ENCODE measurements at regions not wholly inside any gene's neighbourhood (a gene's known extent, or its start where the extent isn't known, plus 50 kb on each side); places are given as distances from the start of the nearest gene placed in this dataset.

GRCh38 chr2:137806068-137806805 is 158.0 kb upstream of the HNMT start:
- Histone ChIP-seq H3K9me3 (no peaks in the 10 kb centered on the region), H3K27ac (no peak overlapping the region), H3K4me3 (no peak overlapping the region), H3K27me3 (peaks cover 0 to 3% of the 10 kb centered on the region in 2 donors), H3K36me3 (no peaks in the 10 kb centered on the region), H3K4me1 (no peaks in the 10 kb centered on the region)
- intact Hi-C loops (cut with DNase I; ENCODE audit: low total_unique reads), result no loop called here
- no peak for DNase-seq
- no peak for TF ChIP-seq CTCF (IDR thresholded peaks at IDR 0.05)

GRCh38 chr2:137809252-137809651 is 155.0 kb upstream of the HNMT start:
- Histone ChIP-seq H3K4me1 (no peaks in the 10 kb centered on the region), H3K9me3 (no peaks in the 10 kb centered on the region), H3K36me3 (no peaks in the 10 kb centered on the region), H3K27ac (no peak overlapping the region), H3K4me3 (no peak overlapping the region), H3K27me3 (peaks cover 0 to 3% of the 10 kb centered on the region in 2 donors)
- intact Hi-C loops (cut with DNase I; ENCODE audit: low total_unique reads), result no loop called here
- no peak for TF ChIP-seq CTCF (IDR thresholded peaks at IDR 0.05)
- no peak for DNase-seq

DNA sequence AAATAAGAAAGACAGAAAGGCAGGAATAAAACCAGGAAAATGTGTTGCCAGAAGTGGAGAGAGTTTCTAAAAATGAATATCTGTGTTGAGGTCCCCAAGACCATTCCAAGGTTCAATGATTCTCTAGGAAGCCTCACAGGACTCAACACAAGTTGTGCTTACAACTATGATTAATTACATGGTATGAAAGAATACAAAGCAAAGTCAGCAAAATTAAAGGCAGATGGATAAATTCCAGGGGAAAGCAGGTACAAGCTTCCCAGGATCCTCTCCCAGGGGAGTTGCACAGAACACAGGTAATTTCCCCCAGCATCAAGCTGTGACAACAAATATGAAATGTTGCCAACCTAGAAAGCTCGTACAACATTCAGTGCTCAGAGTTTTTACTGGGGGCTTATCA is 154.4 kb upstream of the HNMT start:
- TF ChIP-seq CTCF (IDR thresholded peaks at IDR 0.05), result no peak
- Histone ChIP-seq H3K9me3 (no peaks in the 10 kb centered on the region), H3K36me3 (no peaks in the 10 kb centered on the region), H3K27ac (no peak overlapping the region), H3K27me3 (peaks cover 0 to 3% of the 10 kb centered on the region in 2 donors), H3K4me3 (no peak overlapping the region), H3K4me1 (no peaks in the 10 kb centered on the region)
- intact Hi-C loops (cut with DNase I; ENCODE audit: low total_unique reads), result no loop called here
- no peak for DNase-seq

DNA sequence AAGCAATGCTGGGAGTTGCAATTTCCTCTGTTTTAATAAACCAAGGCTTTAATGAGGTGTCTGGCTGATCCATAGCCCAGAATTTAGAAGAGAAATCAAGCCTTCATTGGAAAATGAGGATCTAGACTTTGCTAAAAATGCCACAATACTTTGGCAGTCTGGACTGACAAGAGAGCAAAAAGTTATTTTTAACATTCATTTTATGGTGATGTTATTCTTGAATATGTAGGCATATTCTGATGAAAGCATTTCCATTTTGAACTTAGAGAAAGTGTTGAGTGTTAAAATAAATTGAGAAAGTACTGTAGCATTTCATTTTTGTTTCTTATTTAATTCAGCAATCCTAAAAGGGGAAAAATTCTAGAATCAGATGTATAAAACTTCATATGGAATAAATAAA is 151.8 kb upstream of the HNMT start:
- Histone ChIP-seq H3K4me3 (no peak overlapping the region), H3K9me3 (no peaks in the 10 kb centered on the region), H3K4me1 (no peaks in the 10 kb centered on the region), H3K27me3 (peaks cover 0 to 3% of the 10 kb centered on the region in 2 donors), H3K36me3 (no peaks in the 10 kb centered on the region), H3K27ac (no peak overlapping the region)
- no peak for DNase-seq
- no peak for TF ChIP-seq CTCF (IDR thresholded peaks at IDR 0.05)
- intact Hi-C loops (cut with DNase I; ENCODE audit: low total_unique reads), result no loop called here

GRCh38 chr2:137813176-137813575 is 151.1 kb upstream of the HNMT start:
- no peak overlapping the region for H3K27ac ChIP-seq
- H3K4me1 ChIP-seq, result no peaks in the 10 kb centered on the region
- H3K36me3 ChIP-seq, result no peaks in the 10 kb centered on the region
- H3K27me3 ChIP-seq, result peaks cover 0 to 3% of the 10 kb centered on the region in 2 donors
- H3K4me3 ChIP-seq, result no peak overlapping the region
- intact Hi-C loops (cut with DNase I; ENCODE audit: low total_unique reads), result no loop called here
- DNase-seq, result no peak
- no peaks in the 10 kb centered on the region for H3K9me3 ChIP-seq
- no peak for TF ChIP-seq CTCF (IDR thresholded peaks at IDR 0.05)

Data from tibial artery (tissue), 4 donors.